ENCODE measurements at regions not wholly inside any gene's neighbourhood (a gene's known extent, or its start where the extent isn't known, plus 50 kb on each side); places are given as distances from the start of the nearest gene placed in this dataset.
"Not testable (repeated sequence)": the region's sequence is repeated elsewhere in the genome, so short reads cannot be mapped to it uniquely, and the experiment has no call there.

DNA sequence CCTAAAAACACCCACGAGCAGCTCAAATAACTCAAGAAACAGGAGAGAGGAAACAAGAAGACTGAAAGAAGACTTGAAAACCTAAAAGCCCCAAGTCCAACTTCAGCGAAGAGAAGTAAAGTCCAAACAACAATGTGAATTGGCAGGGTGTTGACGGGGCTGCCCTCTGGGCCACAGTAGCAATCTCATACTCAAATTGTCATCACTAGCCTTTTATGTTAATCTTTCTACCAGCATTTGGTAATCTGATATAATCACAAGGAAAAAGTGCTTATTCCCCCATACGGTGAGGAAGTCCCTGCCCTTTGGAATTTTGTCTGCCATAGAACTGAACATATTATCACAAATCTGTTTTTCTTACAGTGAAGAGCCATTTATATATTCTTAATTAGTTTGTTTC lies 51.5 kb upstream of the IFNE start:
- H3K36me3 ChIP-seq (ENCODE audit: insufficient read depth, low read length) = 0 out of 2 replicates have a peak, but pooled peaks cover under 1% of the 10 kb centered on the region
- peaks cover 15% of the 10 kb centered on the region; the same call in 1 of the 2 replicates for H3K4me1 ChIP-seq (ENCODE audit: insufficient read depth, low read length)
- no peaks in the 10 kb centered on the region for H3K27me3 ChIP-seq (ENCODE audit: insufficient read depth, low read length)
- H3K4me3 ChIP-seq (ENCODE audit: low read length) = no peak overlapping the region
- H3K27ac ChIP-seq (ENCODE audit: low read depth, low read length) = no peak overlapping the region
- no peak overlapping the region for H3K9ac ChIP-seq (ENCODE audit: low read depth, low read length)
- WGBS = 72% methylated on average over 4 of the region's 4 CpGs
- H3K9me3 ChIP-seq (ENCODE audit: insufficient read depth, low read depth, low read length) = no peaks in the 10 kb centered on the region

GRCh38 chr9:21535396-21535795 lies 53.3 kb upstream of the IFNE start:
- Histone ChIP-seq H3K27ac (ENCODE audit: low read depth, low read length) (no peak overlapping the region), H3K27me3 (ENCODE audit: insufficient read depth, low read length) (no peaks in the 10 kb centered on the region), H3K4me1 (ENCODE audit: insufficient read depth, low read length) (peaks cover 15% of the 10 kb centered on the region; the same call in 1 of the 2 replicates), H3K9ac (ENCODE audit: low read depth, low read length) (no peak overlapping the region), H3K4me3 (ENCODE audit: low read length) (no peak overlapping the region), H3K9me3 (ENCODE audit: insufficient read depth, low read depth, low read length) (no peaks in the 10 kb centered on the region), H3K36me3 (ENCODE audit: insufficient read depth, low read length) (no peaks in the 10 kb centered on the region)
- WGBS = 93% methylated on average over 2 of the region's 2 CpGs

DNA sequence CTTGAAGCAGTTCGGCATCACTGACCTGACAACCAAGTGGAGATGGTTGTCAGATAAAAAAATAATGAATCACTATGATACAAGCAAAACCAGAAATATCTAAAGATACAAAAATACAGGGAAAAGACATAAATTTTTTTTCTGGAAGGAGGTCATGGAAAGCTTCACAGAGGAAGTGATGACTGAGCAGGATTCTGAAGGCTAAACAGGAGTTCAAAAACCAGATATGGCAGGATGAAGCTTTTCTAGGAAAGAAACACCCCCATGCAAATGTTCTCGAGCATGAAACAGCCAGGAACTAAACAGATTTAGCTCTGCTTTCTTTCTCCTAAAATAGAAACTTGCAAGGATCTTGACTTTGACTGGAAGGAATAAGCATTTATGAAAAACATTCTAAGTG lies 60.7 kb upstream of the IFNE start:
- Histone ChIP-seq H3K27me3 (ENCODE audit: insufficient read depth, low read length) (no peaks in the 10 kb centered on the region), H3K9ac (ENCODE audit: low read depth, low read length) (no peak overlapping the region), H3K4me1 (ENCODE audit: insufficient read depth, low read length) (peaks cover 12% of the 10 kb centered on the region; the same call in 1 of the 2 replicates), H3K36me3 (ENCODE audit: insufficient read depth, low read length) (peaks cover 9% of the 10 kb centered on the region; the same call in 1 of the 2 replicates), H3K4me3 (ENCODE audit: low read length) (no peak overlapping the region), H3K9me3 (ENCODE audit: insufficient read depth, low read depth, low read length) (peaks cover 13% of the 10 kb centered on the region), H3K27ac (ENCODE audit: low read depth, low read length) (peak overlapping the region; percentile 27; the same call in 1 of the 2 replicates)
- WGBS = 75% methylated on average over 1 of the region's 2 CpGs

- H3K36me3 ChIP-seq (ENCODE audit: insufficient read depth, low read length) = peaks cover 9% of the 10 kb centered on the region; the same call in 1 of the 2 replicates
- peaks cover 12% of the 10 kb centered on the region; the same call in 1 of the 2 replicates for H3K4me1 ChIP-seq (ENCODE audit: insufficient read depth, low read length)
- H3K27ac ChIP-seq (ENCODE audit: low read depth, low read length) = peak overlapping the region; percentile 36
- H3K9me3 ChIP-seq (ENCODE audit: insufficient read depth, low read depth, low read length) = peaks cover 13% of the 10 kb centered on the region
- H3K4me3 ChIP-seq (ENCODE audit: low read length) = no peak overlapping the region
- H3K9ac ChIP-seq (ENCODE audit: low read depth, low read length) = no peak overlapping the region
- 85% methylated on average over 2 of the region's 4 CpGs for WGBS
- no peaks in the 10 kb centered on the region for H3K27me3 ChIP-seq (ENCODE audit: insufficient read depth, low read length)
Observed at GRCh38 chr9:21543187-21543586, 61.1 kb upstream of the IFNE start.

DNA sequence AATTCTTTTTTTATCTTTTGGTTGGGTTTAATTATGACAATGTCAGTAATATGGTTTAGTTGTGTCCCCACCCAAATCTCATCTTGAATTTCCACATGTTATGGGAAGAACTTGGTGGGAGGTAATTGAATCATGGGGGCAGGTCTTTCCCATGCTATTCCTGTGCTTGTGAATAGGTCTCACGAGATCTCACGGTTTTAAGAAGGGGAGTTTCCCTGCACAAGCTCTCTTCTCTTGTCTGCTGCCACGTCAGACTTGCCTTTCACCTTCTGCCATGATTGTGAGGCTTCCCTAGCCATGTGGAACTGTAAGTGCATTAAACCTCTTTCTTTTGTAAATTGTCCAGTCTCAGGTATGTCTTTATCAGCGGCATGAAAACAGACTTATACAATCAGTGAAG lies 61.7 kb upstream of the IFNE start:
- H3K9ac ChIP-seq (ENCODE audit: low read depth, low read length); H3K4me3 ChIP-seq (ENCODE audit: low read length); H3K36me3 ChIP-seq (ENCODE audit: insufficient read depth, low read length); H3K27me3 ChIP-seq (ENCODE audit: insufficient read depth, low read length); H3K27ac ChIP-seq (ENCODE audit: low read depth, low read length): not testable (repeated sequence)
- WGBS = 86% methylated on average over 4 of the region's 4 CpGs
- Histone ChIP-seq H3K4me1 (ENCODE audit: insufficient read depth, low read length) (peaks cover 16% of the 10 kb centered on the region), H3K9me3 (ENCODE audit: insufficient read depth, low read depth, low read length) (peaks cover 13% of the 10 kb centered on the region)

GRCh38 chr9:21546949-21547348 lies 64.8 kb upstream of the IFNE start:
- 92% methylated on average over 1 of the region's 1 CpG for WGBS
- Histone ChIP-seq H3K27me3 (ENCODE audit: insufficient read depth, low read length) (no peaks in the 10 kb centered on the region), H3K4me3 (ENCODE audit: low read length) (no peak overlapping the region), H3K9me3 (ENCODE audit: insufficient read depth, low read depth, low read length) (peaks cover 13% of the 10 kb centered on the region), H3K36me3 (ENCODE audit: insufficient read depth, low read length) (peaks cover 9% of the 10 kb centered on the region; the same call in 1 of the 2 replicates), H3K4me1 (ENCODE audit: insufficient read depth, low read length) (peaks cover 40% of the 10 kb centered on the region), H3K27ac (ENCODE audit: low read depth, low read length) (no peak overlapping the region), H3K9ac (ENCODE audit: low read depth, low read length) (no peak overlapping the region)

- peaks cover 56% of the 10 kb centered on the region for H3K4me1 ChIP-seq (ENCODE audit: insufficient read depth, low read length)
- H3K27me3 ChIP-seq (ENCODE audit: insufficient read depth, low read length) = no peaks in the 10 kb centered on the region
- no peak overlapping the region for H3K27ac ChIP-seq (ENCODE audit: low read depth, low read length)
- peaks cover 6% of the 10 kb centered on the region for H3K9me3 ChIP-seq (ENCODE audit: insufficient read depth, low read depth, low read length)
- 82% methylated on average over 9 of the region's 9 CpGs for WGBS
- no peak overlapping the region; the same call in 1 of the 2 replicates for H3K9ac ChIP-seq (ENCODE audit: low read depth, low read length)
- H3K4me3 ChIP-seq (ENCODE audit: low read length) = no peak overlapping the region
- peaks cover 6% of the 10 kb centered on the region; the same call in 1 of the 2 replicates for H3K36me3 ChIP-seq (ENCODE audit: insufficient read depth, low read length)
Observed at GRCh38 chr9:21549251-21549765, 67.2 kb upstream of the IFNE start.

- no peak overlapping the region for H3K27ac ChIP-seq (ENCODE audit: low read depth, low read length)
- H3K9me3 ChIP-seq (ENCODE audit: insufficient read depth, low read depth, low read length) = 0 out of 2 replicates have a peak, but pooled peaks cover under 1% of the 10 kb centered on the region
- no peak overlapping the region for H3K9ac ChIP-seq (ENCODE audit: low read depth, low read length)
- H3K4me3 ChIP-seq (ENCODE audit: low read length) = no peak overlapping the region
- peaks cover 61% of the 10 kb centered on the region for H3K4me1 ChIP-seq (ENCODE audit: insufficient read depth, low read length)
- 100% methylated on average over 3 of the region's 4 CpGs for WGBS
- H3K27me3 ChIP-seq (ENCODE audit: insufficient read depth, low read length) = no peaks in the 10 kb centered on the region
- H3K36me3 ChIP-seq (ENCODE audit: insufficient read depth, low read length) = 0 out of 2 replicates have a peak, but pooled peaks cover under 1% of the 10 kb centered on the region
Observed at GRCh38 chr9:21549890-21550289, 67.8 kb upstream of the IFNE start.

DNA sequence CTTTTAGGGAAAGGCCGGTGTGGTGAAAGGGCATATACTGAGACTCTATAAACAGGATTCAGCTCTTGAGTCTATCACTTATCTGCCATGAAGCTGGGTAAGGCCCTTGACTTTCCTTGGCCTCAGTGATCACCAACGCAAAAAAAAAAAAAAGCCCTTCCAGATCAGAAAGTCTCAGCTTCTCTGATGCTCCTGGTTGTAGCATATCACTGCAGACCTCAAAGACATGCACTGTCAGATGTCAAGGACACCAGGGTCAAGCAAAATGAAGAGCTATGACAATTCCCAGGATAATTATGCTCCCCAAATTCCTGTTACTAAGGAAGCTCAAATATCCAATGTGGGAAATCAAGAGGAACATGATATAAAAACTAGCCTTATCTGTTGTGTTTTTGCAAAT lies 68.3 kb upstream of the IFNE start:
- Histone ChIP-seq H3K9ac (ENCODE audit: low read depth, low read length) (no peak overlapping the region), H3K4me3 (ENCODE audit: low read length) (no peak overlapping the region), H3K4me1 (ENCODE audit: insufficient read depth, low read length) (peaks cover 66% of the 10 kb centered on the region), H3K27ac (ENCODE audit: low read depth, low read length) (no peak overlapping the region), H3K9me3 (ENCODE audit: insufficient read depth, low read depth, low read length) (no peaks in the 10 kb centered on the region), H3K27me3 (ENCODE audit: insufficient read depth, low read length) (no peaks in the 10 kb centered on the region), H3K36me3 (ENCODE audit: insufficient read depth, low read length) (no peaks in the 10 kb centered on the region)
- WGBS = 88% methylated on average over 2 of the region's 2 CpGs

DNA sequence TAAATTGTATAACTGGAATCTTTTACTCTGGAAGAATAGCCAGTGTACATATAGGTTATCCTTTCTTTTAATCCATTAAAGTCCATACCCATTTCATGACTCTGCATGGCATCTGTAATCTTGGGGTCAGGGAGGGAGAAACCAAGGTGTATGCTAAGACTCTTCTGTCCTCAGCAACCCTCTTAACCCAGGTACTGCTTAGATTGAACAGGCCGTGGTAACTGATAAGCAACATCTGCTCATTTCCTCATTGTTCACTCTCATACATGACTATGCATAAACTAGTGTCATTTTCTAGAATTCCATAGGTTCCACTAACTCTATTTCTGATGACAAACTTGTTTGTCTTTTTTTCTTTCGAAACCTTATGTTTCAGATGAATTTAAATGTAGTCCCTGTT lies 69.3 kb upstream of the IFNE start:
- H3K4me1 ChIP-seq (ENCODE audit: insufficient read depth, low read length) = peaks cover 73% of the 10 kb centered on the region
- no peak overlapping the region for H3K9ac ChIP-seq (ENCODE audit: low read depth, low read length)
- H3K9me3 ChIP-seq (ENCODE audit: insufficient read depth, low read depth, low read length) = no peaks in the 10 kb centered on the region
- no peak overlapping the region for H3K4me3 ChIP-seq (ENCODE audit: low read length)
- WGBS = 94% methylated on average over 2 of the region's 2 CpGs
- H3K36me3 ChIP-seq (ENCODE audit: insufficient read depth, low read length) = no peaks in the 10 kb centered on the region
- no peaks in the 10 kb centered on the region for H3K27me3 ChIP-seq (ENCODE audit: insufficient read depth, low read length)
- no peak overlapping the region for H3K27ac ChIP-seq (ENCODE audit: low read depth, low read length)

DNA sequence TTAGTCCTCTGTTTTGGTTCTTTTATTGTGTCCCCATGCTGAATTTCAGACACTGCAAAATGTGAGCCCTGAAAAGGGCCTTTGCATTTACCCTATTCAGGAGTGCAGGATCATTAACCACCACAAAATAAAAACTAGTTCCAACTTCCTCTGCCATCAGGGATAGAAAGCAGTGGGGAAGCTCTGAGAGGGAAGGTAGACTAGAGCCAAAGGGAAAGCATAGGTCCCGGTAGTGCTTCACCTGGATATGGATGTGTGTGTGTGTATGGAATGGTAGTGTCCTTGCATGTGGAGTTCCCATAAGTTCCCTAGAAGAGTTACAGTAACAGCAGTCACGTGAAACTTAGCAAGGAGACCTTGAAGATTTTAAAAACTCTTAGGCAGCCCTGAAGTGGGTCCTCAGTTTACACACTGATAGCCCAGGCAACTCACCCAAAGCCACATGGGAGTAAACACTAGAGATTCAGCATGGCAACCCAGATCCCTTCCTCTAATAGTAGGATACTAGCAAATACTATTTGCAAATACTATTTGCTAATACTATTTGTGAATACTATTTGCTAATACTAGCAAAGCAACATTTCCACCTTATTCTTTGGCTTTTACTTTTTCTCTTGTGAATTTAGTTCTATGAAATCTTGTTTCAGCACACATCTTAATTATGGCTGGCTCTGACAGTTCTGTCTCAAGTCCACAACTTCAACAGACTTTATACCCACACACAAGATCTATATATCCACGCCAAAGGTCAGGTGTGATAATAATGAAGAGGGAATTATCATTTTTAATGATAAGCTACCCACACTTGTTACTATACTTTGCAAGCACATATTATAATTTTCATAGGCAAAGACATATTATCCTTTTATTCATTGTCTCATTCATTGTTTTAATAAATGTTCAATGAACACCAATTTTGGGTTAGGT lies 70.4 kb upstream of the IFNE start:
- no peaks in the 10 kb centered on the region for H3K9me3 ChIP-seq (ENCODE audit: insufficient read depth, low read depth, low read length)
- no peak overlapping the region for H3K9ac ChIP-seq (ENCODE audit: low read depth, low read length)
- H3K27me3 ChIP-seq (ENCODE audit: insufficient read depth, low read length) = peaks cover 4% of the 10 kb centered on the region
- H3K36me3 ChIP-seq (ENCODE audit: insufficient read depth, low read length) = no peaks in the 10 kb centered on the region
- H3K4me1 ChIP-seq (ENCODE audit: insufficient read depth, low read length) = peaks cover 72% of the 10 kb centered on the region
- no peak overlapping the region for H3K4me3 ChIP-seq (ENCODE audit: low read length)
- H3K27ac ChIP-seq (ENCODE audit: low read depth, low read length) = no peak overlapping the region
- 82% methylated on average over 2 of the region's 3 CpGs for WGBS

Measured in HUES64 (cell line).